ENCODE measurements at regions not wholly inside any gene's neighbourhood (a gene's known extent, or its start where the extent isn't known, plus 50 kb on each side); places are given as distances from the start of the nearest gene placed in this dataset.

GRCh38 chr10:33056828-33057596, 99.0 kb upstream of the ITGB1 start:
- H4K20me1 ChIP-seq (ENCODE audit: low read depth, low read length) = no peaks in the 10 kb centered on the region

GRCh38 chr10:33055625-33056024, 97.6 kb upstream of the ITGB1 start:
- Histone ChIP-seq H3K9me3 (ENCODE audit: insufficient read depth, low read length) (no peaks in the 10 kb centered on the region), H3K9me2 (replicated peaks; ENCODE audit: insufficient read depth, low read length) (no peaks in the 10 kb centered on the region), H3K79me2 (ENCODE audit: insufficient read depth, low read length) (no peaks in the 10 kb centered on the region), H3F3A (ENCODE audit: insufficient read depth) (no peaks in the 10 kb centered on the region), H3K4me3 (ENCODE audit: insufficient read depth, low read length, poor library complexity, severe bottlenecking) (no peak overlapping the region), H3K36me3 (ENCODE audit: low read length) (no peaks in the 10 kb centered on the region), H4K20me1 (ENCODE audit: low read depth, low read length) (no peaks in the 10 kb centered on the region), H3K27ac (ENCODE audit: low read depth, low read length) (no peak overlapping the region), H2AFZ (ENCODE audit: low read depth, low read length, severe bottlenecking) (no peak overlapping the region), H3K27me3 (ENCODE audit: low read length) (no peaks in the 10 kb centered on the region), H3K9ac (ENCODE audit: low read length) (no peak overlapping the region), H3K4me2 (ENCODE audit: low read depth, low read length, poor library complexity, severe bottlenecking) (no peak overlapping the region)
- TF ChIP-seq, protein P1, sequence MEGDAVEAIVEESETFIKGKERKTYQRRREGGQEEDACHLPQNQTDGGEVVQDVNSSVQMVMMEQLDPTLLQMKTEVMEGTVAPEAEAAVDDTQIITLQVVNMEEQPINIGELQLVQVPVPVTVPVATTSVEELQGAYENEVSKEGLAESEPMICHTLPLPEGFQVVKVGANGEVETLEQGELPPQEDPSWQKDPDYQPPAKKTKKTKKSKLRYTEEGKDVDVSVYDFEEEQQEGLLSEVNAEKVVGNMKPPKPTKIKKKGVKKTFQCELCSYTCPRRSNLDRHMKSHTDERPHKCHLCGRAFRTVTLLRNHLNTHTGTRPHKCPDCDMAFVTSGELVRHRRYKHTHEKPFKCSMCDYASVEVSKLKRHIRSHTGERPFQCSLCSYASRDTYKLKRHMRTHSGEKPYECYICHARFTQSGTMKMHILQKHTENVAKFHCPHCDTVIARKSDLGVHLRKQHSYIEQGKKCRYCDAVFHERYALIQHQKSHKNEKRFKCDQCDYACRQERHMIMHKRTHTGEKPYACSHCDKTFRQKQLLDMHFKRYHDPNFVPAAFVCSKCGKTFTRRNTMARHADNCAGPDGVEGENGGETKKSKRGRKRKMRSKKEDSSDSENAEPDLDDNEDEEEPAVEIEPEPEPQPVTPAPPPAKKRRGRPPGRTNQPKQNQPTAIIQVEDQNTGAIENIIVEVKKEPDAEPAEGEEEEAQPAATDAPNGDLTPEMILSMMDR (IDR thresholded peaks at IDR 0.05; ENCODE audit: insufficient read depth, low read length, poor library complexity, severe bottlenecking) = no peak
- no peak for TF ChIP-seq EZH2phosphoT487 (conservative IDR thresholded peaks at IDR 0.05; ENCODE audit: low read length)

More at GRCh38 chr10:33056828-33057596, 99.0 kb upstream of the ITGB1 start:
- Histone ChIP-seq H3K9me2 (replicated peaks; ENCODE audit: insufficient read depth, low read length) (no peaks in the 10 kb centered on the region), H3K9me3 (ENCODE audit: insufficient read depth, low read length) (no peaks in the 10 kb centered on the region), H3K27ac (ENCODE audit: low read depth, low read length) (no peak overlapping the region), H3F3A (ENCODE audit: insufficient read depth) (no peaks in the 10 kb centered on the region), H3K9ac (ENCODE audit: low read length) (no peak overlapping the region), H3K36me3 (ENCODE audit: low read length) (no peaks in the 10 kb centered on the region), H3K79me2 (ENCODE audit: insufficient read depth, low read length) (no peaks in the 10 kb centered on the region), H3K4me3 (ENCODE audit: insufficient read depth, low read length, poor library complexity, severe bottlenecking) (no peak overlapping the region), H3K4me2 (ENCODE audit: low read depth, low read length, poor library complexity, severe bottlenecking) (no peak overlapping the region), H3K27me3 (ENCODE audit: low read length) (no peaks in the 10 kb centered on the region), H2AFZ (ENCODE audit: low read depth, low read length, severe bottlenecking) (no peak overlapping the region)
- no peak for TF ChIP-seq EZH2phosphoT487 (conservative IDR thresholded peaks at IDR 0.05; ENCODE audit: low read length)
- TF ChIP-seq, protein P1 (IDR thresholded peaks at IDR 0.05; ENCODE audit: insufficient read depth, low read length, poor library complexity, severe bottlenecking) = no peak

GRCh38 chr10:33052915-33053810, 95.1 kb upstream of the ITGB1 start:
- H2AFZ ChIP-seq (ENCODE audit: low read depth, low read length, severe bottlenecking) = no peak overlapping the region
- H3K36me3 ChIP-seq (ENCODE audit: low read length) = no peaks in the 10 kb centered on the region
- no peaks in the 10 kb centered on the region for H3K79me2 ChIP-seq (ENCODE audit: insufficient read depth, low read length)
- H3K4me2 ChIP-seq (ENCODE audit: low read depth, low read length, poor library complexity, severe bottlenecking) = no peak overlapping the region
- no peak overlapping the region for H3K9ac ChIP-seq (ENCODE audit: low read length)
- no peaks in the 10 kb centered on the region for H3K27me3 ChIP-seq (ENCODE audit: low read length)
- H4K20me1 ChIP-seq (ENCODE audit: low read depth, low read length) = no peaks in the 10 kb centered on the region
- H3K4me3 ChIP-seq (ENCODE audit: insufficient read depth, low read length, poor library complexity, severe bottlenecking) = no peak overlapping the region
- no peak for TF ChIP-seq EZH2phosphoT487 (conservative IDR thresholded peaks at IDR 0.05; ENCODE audit: low read length)
- TF ChIP-seq, protein P1 (IDR thresholded peaks at IDR 0.05; ENCODE audit: insufficient read depth, low read length, poor library complexity, severe bottlenecking) = no peak
- no peak overlapping the region for H3K27ac ChIP-seq (ENCODE audit: low read depth, low read length)
- H3F3A ChIP-seq (ENCODE audit: insufficient read depth) = no peaks in the 10 kb centered on the region
- H3K9me3 ChIP-seq (ENCODE audit: insufficient read depth, low read length) = no peaks in the 10 kb centered on the region
- no peaks in the 10 kb centered on the region for H3K9me2 ChIP-seq (replicated peaks; ENCODE audit: insufficient read depth, low read length)

All from SU-DHL-6 (cell line).